ENCODE measurements at regions not wholly inside any gene's neighbourhood (a gene's known extent, or its start where the extent isn't known, plus 50 kb on each side); places are given as distances from the start of the nearest gene placed in this dataset.

GRCh38 chr9:1879501-1879900 lies 135.6 kb upstream of the SMARCA2 start:
- intact Hi-C loops (cut with micrococcal nuclease; ENCODE audit: unreplicated experiment), result no loop called here
- TF ChIP-seq, protein P1, sequence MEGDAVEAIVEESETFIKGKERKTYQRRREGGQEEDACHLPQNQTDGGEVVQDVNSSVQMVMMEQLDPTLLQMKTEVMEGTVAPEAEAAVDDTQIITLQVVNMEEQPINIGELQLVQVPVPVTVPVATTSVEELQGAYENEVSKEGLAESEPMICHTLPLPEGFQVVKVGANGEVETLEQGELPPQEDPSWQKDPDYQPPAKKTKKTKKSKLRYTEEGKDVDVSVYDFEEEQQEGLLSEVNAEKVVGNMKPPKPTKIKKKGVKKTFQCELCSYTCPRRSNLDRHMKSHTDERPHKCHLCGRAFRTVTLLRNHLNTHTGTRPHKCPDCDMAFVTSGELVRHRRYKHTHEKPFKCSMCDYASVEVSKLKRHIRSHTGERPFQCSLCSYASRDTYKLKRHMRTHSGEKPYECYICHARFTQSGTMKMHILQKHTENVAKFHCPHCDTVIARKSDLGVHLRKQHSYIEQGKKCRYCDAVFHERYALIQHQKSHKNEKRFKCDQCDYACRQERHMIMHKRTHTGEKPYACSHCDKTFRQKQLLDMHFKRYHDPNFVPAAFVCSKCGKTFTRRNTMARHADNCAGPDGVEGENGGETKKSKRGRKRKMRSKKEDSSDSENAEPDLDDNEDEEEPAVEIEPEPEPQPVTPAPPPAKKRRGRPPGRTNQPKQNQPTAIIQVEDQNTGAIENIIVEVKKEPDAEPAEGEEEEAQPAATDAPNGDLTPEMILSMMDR (IDR thresholded peaks at IDR 0.05; ENCODE audit: insufficient read depth in 1 of 2, low read depth in 1 of 2, low read length in 1 of 2, severe bottlenecking in 1 of 2, unreplicated experiment in 1 of 2), result no peak
- H3K4me3 ChIP-seq (ENCODE audit: low read depth, low read length), result no peak overlapping the region
- ChIA-PET POLR2A (no interaction called here), CTCF (no interaction called here)
- no peaks in the 10 kb centered on the region for H3K4me1 Mint-ChIP-seq (ENCODE audit: low read depth, unreplicated experiment)
- H3K27ac Mint-ChIP-seq (ENCODE audit: unreplicated experiment), result no peak overlapping the region
- H3K4me3 Mint-ChIP-seq (ENCODE audit: unreplicated experiment), result no peak overlapping the region
- no peaks in the 10 kb centered on the region for H3K27me3 ChIP-seq (replicated peaks; ENCODE audit: control insufficient read depth, insufficient read depth, low read length)
- no TSS peak for BruUV-seq (replicated peaks)
- no peaks in the 10 kb centered on the region for H3K36me3 Mint-ChIP-seq (ENCODE audit: insufficient read depth, unreplicated experiment)
- no peak for DNase-seq
- H3K9me3 ChIP-seq, result no peaks in the 10 kb centered on the region
- H3K36me3 ChIP-seq (ENCODE audit: control insufficient read depth, insufficient read depth, low read length), result no peaks in the 10 kb centered on the region
- H3K27me3 Mint-ChIP-seq (ENCODE audit: insufficient read depth, unreplicated experiment), result peaks cover 5% of the 10 kb centered on the region
- peaks cover 4% of the 10 kb centered on the region; the same call in 1 of the 2 replicates for H3K4me1 ChIP-seq
- H3K9me3 Mint-ChIP-seq (ENCODE audit: unreplicated experiment), result no peaks in the 10 kb centered on the region

GRCh38 chr9:1880038-1880565 lies 135.0 kb upstream of the SMARCA2 start:
- no peak for DNase-seq
- TF ChIP-seq, protein P1 (IDR thresholded peaks at IDR 0.05; ENCODE audit: insufficient read depth in 1 of 2, low read depth in 1 of 2, low read length in 1 of 2, severe bottlenecking in 1 of 2, unreplicated experiment in 1 of 2), result no peak
- Mint-ChIP-seq H3K36me3 (ENCODE audit: insufficient read depth, unreplicated experiment) (no peaks in the 10 kb centered on the region), H3K4me1 (ENCODE audit: low read depth, unreplicated experiment) (no peaks in the 10 kb centered on the region), H3K9me3 (ENCODE audit: unreplicated experiment) (no peaks in the 10 kb centered on the region), H3K4me3 (ENCODE audit: unreplicated experiment) (no peak overlapping the region), H3K27me3 (ENCODE audit: insufficient read depth, unreplicated experiment) (peaks cover 5% of the 10 kb centered on the region), H3K27ac (ENCODE audit: unreplicated experiment) (no peak overlapping the region)
- BruUV-seq (replicated peaks), result no TSS peak
- no peaks in the 10 kb centered on the region for H3K27me3 ChIP-seq (replicated peaks; ENCODE audit: control insufficient read depth, insufficient read depth, low read length)
- no peaks in the 10 kb centered on the region for H3K9me3 ChIP-seq
- no peak overlapping the region for H3K4me3 ChIP-seq (ENCODE audit: low read depth, low read length)
- intact Hi-C loops (cut with micrococcal nuclease; ENCODE audit: unreplicated experiment), result no loop called here
- peaks cover 4% of the 10 kb centered on the region; the same call in 1 of the 2 replicates for H3K4me1 ChIP-seq
- H3K36me3 ChIP-seq (ENCODE audit: control insufficient read depth, insufficient read depth, low read length), result no peaks in the 10 kb centered on the region
- ChIA-PET CTCF (no interaction called here), POLR2A (no interaction called here)

DNA sequence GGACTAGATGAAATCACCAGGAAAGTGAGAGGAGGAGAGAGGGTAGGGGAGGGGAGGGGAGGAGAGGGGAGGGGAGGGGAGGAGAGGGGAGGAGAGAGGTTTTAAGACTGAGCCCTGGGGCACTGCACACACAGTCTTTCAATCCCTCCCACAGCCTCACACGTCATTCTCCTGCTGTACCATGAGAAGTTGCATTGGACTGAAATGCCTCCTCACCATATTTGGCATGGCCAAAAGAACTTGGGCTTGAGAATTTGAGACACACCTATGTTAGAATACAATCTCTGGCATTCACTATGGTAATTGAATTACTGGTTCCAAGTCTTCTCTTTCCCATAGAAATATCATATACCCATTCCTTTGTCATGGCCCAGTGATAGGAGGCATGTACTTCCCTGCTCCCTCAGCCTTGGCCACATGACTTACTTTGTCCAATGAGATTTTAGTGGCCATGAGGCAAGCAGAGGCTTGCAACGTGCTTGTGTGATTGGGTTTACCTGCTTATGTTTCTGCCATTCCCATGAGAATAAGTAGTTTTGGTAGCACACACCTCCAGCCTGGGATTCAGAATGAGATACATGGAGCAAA lies 133.3 kb upstream of the SMARCA2 start:
- Mint-ChIP-seq H3K27ac (ENCODE audit: unreplicated experiment) (no peak overlapping the region), H3K9me3 (ENCODE audit: unreplicated experiment) (no peaks in the 10 kb centered on the region), H3K4me1 (ENCODE audit: low read depth, unreplicated experiment) (no peaks in the 10 kb centered on the region), H3K27me3 (ENCODE audit: insufficient read depth, unreplicated experiment) (peaks cover 3% of the 10 kb centered on the region), H3K36me3 (ENCODE audit: insufficient read depth, unreplicated experiment) (no peaks in the 10 kb centered on the region), H3K4me3 (ENCODE audit: unreplicated experiment) (no peak overlapping the region)
- no peaks in the 10 kb centered on the region for H3K9me3 ChIP-seq
- peaks cover 4% of the 10 kb centered on the region; the same call in 1 of the 2 replicates for H3K4me1 ChIP-seq
- H3K4me3 ChIP-seq (ENCODE audit: low read depth, low read length), result no peak overlapping the region
- H3K36me3 ChIP-seq (ENCODE audit: control insufficient read depth, insufficient read depth, low read length), result no peaks in the 10 kb centered on the region
- TF ChIP-seq, protein P1 (IDR thresholded peaks at IDR 0.05; ENCODE audit: insufficient read depth in 1 of 2, low read depth in 1 of 2, low read length in 1 of 2, severe bottlenecking in 1 of 2, unreplicated experiment in 1 of 2), result no peak
- ChIA-PET POLR2A (no interaction called here), CTCF (no interaction called here)
- intact Hi-C loops (cut with micrococcal nuclease; ENCODE audit: unreplicated experiment), result no loop called here
- H3K27me3 ChIP-seq (replicated peaks; ENCODE audit: control insufficient read depth, insufficient read depth, low read length), result no peaks in the 10 kb centered on the region
- no TSS peak for BruUV-seq (replicated peaks)
- no peak for DNase-seq

Data from Caco-2 (cell line).